Mucosa of rectum (tissue), 2 donors: ENCODE measurements at regions not wholly inside any gene's neighbourhood (a gene's known extent, or its start where the extent isn't known, plus 50 kb on each side); places are given as distances from the start of the nearest gene placed in this dataset.
A peak's percentile ranks its signal among the peaks of the same experiment; 100 is the strongest.

Source experiments
- H3K27ac ChIP-seq, 2 donors: one replicate each; pipeline ENCODE4 v1.7.0; 2013; ENCODE audit warnings: inconsistent platforms in 2 of 2, low read depth in 2 of 2, low read length in 2 of 2
- H3K27me3 ChIP-seq, 2 donors: one replicate each; pipeline ENCODE4 v1.7.0; 2013; ENCODE audit warnings: low read length in 2 of 2; ENCODE audit not compliant: control insufficient read depth in 2 of 2, insufficient read depth in 2 of 2
- H3K36me3 ChIP-seq, 2 donors: one replicate each; pipeline ENCODE4 v1.7.0; 2013; ENCODE audit warnings: low read length in 2 of 2; ENCODE audit not compliant: control insufficient read depth in 2 of 2, insufficient read depth in 2 of 2
- H3K4me1 ChIP-seq, 2 donors: one replicate each; pipeline ENCODE4 v1.7.0; 2013; ENCODE audit warnings: low read length in 2 of 2, mild to moderate bottlenecking in 1 of 2; ENCODE audit not compliant: control insufficient read depth in 2 of 2, insufficient read depth in 2 of 2
- H3K4me3 ChIP-seq, 2 donors: one replicate each; pipeline ENCODE4 v1.7.0; 2013; ENCODE audit warnings: low read length in 2 of 2
- H3K9ac ChIP-seq, 2 donors: one replicate each; pipeline ENCODE4 v1.7.0; 2013; ENCODE audit warnings: low read length in 2 of 2, low read depth in 1 of 2, mild to moderate bottlenecking in 1 of 2
- H3K9me3 ChIP-seq, 2 donors: one replicate each; pipeline ENCODE4 v1.7.0; 2013; ENCODE audit warnings: low read length in 2 of 2; ENCODE audit not compliant: control insufficient read depth in 2 of 2
- donor health status: healthy.
- donor health status: Normal muscosa, but diverticular disease.

DNA sequence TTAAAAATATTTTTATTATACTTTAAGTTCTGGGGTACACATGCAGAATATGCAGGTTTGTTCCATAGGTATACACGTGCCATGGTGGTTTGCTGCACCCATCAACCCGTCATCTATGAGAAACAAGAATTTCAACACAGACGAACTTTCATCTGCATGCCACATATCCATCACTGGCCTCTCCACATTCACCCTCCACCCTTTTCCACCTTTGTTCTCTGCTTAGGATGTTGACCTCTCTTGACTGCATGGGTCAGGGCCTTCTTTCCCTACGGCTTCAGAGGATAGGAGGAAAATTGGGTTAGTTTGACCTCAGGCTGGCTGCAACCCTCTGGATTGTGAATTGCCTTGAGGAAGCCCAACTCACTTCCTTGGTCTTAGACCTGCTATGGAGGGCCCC, 260.9 kb downstream of the MREG start:
- Histone ChIP-seq H3K4me1 (peaks cover 0 to 9% of the 10 kb centered on the region in 2 donors), H3K27ac (no peak overlapping the region), H3K9ac (no peak overlapping the region), H3K4me3 (no peak overlapping the region), H3K36me3 (no peaks in the 10 kb centered on the region), H3K9me3 (no peaks in the 10 kb centered on the region), H3K27me3 (no peaks in the 10 kb centered on the region)

DNA sequence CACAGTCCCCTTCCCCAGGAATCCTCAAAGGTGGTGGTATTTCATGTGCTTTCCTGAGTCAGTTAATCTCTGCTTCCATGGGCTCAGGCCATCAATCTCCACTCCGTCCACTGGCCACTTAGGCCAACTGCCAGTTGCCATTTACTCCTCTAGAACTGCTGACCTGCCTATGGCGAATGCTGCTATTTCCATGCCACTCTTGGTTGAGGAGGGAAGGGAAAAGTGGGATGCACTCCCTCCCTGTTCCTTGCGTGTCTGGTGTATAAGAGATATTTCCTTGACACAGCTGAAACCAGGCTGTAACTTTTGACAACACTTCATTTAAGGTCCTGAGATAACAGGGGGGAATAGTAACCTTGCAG, 261.5 kb downstream of the MREG start:
- no peaks in the 10 kb centered on the region for H3K36me3 ChIP-seq
- no peak overlapping the region for H3K4me3 ChIP-seq
- no peak overlapping the region for H3K9ac ChIP-seq
- H3K9me3 ChIP-seq: no peaks in the 10 kb centered on the region
- no peak overlapping the region for H3K27ac ChIP-seq
- peaks cover 0 to 9% of the 10 kb centered on the region in 2 donors for H3K4me1 ChIP-seq
- H3K27me3 ChIP-seq: no peaks in the 10 kb centered on the region

DNA sequence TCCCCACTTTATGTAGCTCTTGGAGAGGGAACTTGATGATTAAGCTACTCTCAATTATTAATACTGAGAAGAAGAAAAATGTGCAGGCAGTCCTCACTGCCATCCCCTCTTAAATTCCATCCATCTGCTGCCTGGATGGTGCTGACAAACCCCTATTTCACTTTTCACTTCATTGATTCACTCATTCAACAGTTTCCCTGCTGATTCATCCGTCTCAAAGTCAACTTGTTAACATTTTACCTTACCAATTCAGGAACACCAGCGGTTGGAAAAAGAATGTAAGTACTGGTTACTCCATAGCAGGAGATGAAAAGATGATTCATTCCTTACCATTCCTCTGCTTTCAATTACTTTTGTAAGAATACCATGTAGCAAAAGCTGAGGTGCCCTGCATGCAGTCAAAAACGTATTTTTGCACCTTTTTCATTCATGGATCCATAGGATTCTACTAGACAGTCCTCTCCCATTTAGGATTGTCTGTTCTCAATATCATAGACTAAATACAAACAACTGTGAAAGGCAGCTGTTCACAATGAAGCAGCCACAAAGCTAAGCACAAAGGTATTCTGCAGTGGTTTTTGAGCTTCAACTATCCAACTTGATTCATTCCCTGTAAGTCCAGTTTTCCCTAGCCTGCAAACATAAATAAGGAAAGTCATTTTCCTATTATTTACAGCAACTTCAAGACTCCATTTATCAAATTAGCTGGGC, 262.0 kb downstream of the MREG start:
- H3K4me3 ChIP-seq: no peak overlapping the region
- no peaks in the 10 kb centered on the region for H3K9me3 ChIP-seq
- no peaks in the 10 kb centered on the region for H3K36me3 ChIP-seq
- H3K27ac ChIP-seq: no peak overlapping the region
- peaks cover 0 to 9% of the 10 kb centered on the region in 2 donors for H3K4me1 ChIP-seq
- H3K27me3 ChIP-seq: no peaks in the 10 kb centered on the region
- H3K9ac ChIP-seq: no peak overlapping the region

DNA sequence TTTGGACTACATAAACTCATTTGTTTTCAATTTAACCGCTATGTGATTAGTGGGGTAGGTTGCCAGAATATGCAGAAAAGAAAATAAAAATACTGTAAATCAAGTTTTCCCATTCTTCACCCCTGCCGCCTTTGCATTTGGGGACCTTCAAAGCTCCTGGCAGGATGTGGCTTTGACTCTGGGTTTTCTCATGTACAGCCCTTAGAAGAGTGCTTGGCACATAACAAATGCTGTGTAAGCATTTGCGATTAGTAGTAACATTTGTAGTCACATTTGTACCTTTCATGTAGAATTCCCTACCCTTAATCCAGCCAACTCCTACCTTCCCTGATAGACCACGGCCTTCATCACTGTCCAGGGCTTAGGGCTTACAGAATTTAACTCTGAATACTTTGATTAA, 262.6 kb downstream of the MREG start:
- Histone ChIP-seq H3K4me3 (no peak overlapping the region), H3K4me1 (peaks cover 0 to 9% of the 10 kb centered on the region in 2 donors), H3K36me3 (no peaks in the 10 kb centered on the region), H3K9me3 (no peaks in the 10 kb centered on the region), H3K9ac (no peak overlapping the region), H3K27me3 (no peaks in the 10 kb centered on the region), H3K27ac (no peak overlapping the region)

DNA sequence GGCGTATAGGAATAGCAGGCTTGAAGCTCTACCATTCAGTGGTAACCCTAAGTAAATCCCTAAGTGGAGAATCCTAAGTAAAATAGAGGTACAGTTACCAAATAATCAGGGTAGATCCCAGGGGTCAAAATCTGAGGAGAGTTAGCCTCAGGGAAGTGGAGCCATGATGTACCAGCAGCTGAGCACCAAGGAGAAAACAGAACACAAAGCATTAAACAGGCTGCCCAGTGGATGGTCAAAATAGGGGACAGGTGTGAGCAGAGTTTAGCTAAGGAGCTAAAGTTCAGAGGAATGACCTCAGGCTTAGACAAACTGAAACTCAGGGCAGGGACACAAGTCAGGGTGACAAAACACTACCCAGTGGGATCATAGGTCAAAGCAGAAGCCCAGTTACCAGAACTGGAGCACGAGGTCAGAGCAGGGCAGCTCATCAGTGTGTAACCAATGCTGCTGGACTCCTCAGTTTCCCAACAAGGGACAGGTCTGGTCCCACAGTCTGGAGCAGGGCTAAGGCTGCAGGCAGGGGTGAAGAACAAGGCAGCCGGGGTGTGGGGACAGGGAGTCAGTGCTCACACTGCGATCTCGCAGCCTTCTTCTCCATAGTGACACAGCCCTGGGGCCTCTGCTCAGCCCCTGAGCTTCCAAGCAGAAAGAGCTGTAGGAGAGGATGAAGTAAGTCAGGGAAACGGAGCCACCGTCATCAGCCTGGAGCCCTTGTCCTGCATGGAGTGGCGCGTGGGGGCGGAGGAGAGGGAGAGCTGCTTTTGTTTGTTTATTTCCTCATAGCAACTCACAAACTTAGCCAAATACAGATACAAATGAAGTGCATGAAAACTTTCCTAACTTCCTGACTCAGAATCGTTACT, 264.0 kb downstream of the MREG start:
- H3K4me3 ChIP-seq: no peak overlapping the region
- H3K9me3 ChIP-seq: no peaks in the 10 kb centered on the region
- no peaks in the 10 kb centered on the region for H3K36me3 ChIP-seq
- no peak overlapping the region for H3K9ac ChIP-seq
- peaks cover 0 to 9% of the 10 kb centered on the region in 2 donors for H3K4me1 ChIP-seq
- no peaks in the 10 kb centered on the region for H3K27me3 ChIP-seq
- peak overlapping the region in 1 of 2 donors; percentile 1 for H3K27ac ChIP-seq

DNA sequence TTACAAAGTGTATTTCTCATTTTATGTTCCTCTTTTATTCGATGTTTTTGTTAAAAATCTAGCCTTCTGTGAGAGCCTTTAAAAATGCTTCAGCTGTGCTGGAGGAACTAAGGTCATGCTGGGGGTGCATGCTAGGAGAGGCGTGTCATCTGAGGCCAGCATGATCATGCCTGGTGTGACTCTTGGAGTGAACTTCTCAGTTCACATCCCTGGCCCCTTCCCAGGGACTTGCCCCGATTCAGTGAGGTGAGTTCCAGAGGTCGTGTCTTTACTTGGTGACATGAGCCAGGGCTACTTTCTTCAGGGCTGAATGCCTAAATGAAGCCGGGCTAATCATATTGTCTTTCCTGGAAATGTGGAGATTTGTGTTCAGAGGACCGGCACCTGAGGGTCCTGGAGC, 264.9 kb downstream of the MREG start:
- peaks cover 0 to 9% of the 10 kb centered on the region in 2 donors for H3K4me1 ChIP-seq
- H3K9me3 ChIP-seq: no peaks in the 10 kb centered on the region
- no peaks in the 10 kb centered on the region for H3K36me3 ChIP-seq
- no peaks in the 10 kb centered on the region for H3K27me3 ChIP-seq
- no peak overlapping the region for H3K9ac ChIP-seq
- peak overlapping the region; percentile 17 to 25 for H3K27ac ChIP-seq
- H3K4me3 ChIP-seq: no peak overlapping the region

DNA sequence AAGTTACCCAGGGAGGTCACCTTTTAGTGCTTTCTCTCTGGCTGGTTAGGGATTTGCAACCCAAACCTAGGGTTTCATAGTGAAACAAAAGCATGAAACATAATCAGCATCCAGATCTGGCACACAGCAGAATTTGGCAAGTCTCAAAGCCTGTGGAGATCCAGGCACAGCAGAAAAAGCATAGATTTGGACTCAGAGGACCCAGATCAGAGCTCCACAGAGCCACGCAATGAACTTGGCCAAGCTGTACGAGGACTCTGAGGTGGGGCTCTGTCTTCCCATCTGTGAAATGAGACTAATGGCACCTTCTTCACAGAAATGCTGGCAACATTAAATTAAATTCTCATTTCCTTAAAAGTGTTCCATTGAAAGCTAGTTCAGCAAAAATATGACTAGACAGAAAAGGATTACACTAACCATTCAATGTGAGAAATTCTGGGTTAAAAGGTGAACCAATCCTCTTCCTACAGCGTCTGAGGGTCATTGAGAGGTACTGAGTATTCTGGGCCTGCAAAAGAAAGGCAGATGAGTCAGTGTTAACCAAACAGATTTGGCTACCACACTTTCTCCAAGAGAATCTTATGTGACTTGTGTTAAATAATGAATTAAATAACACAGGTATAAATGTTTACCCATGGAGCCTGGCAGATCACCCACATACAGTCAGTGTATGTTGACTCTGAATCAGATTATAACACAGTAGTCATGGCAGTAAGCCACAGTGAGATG, 266.3 kb downstream of the MREG start:
- Histone ChIP-seq H3K27ac (no peak overlapping the region), H3K9ac (no peak overlapping the region), H3K36me3 (no peaks in the 10 kb centered on the region), H3K4me1 (peaks cover 0 to 9% of the 10 kb centered on the region in 2 donors), H3K9me3 (no peaks in the 10 kb centered on the region), H3K27me3 (no peaks in the 10 kb centered on the region), H3K4me3 (no peak overlapping the region)

DNA sequence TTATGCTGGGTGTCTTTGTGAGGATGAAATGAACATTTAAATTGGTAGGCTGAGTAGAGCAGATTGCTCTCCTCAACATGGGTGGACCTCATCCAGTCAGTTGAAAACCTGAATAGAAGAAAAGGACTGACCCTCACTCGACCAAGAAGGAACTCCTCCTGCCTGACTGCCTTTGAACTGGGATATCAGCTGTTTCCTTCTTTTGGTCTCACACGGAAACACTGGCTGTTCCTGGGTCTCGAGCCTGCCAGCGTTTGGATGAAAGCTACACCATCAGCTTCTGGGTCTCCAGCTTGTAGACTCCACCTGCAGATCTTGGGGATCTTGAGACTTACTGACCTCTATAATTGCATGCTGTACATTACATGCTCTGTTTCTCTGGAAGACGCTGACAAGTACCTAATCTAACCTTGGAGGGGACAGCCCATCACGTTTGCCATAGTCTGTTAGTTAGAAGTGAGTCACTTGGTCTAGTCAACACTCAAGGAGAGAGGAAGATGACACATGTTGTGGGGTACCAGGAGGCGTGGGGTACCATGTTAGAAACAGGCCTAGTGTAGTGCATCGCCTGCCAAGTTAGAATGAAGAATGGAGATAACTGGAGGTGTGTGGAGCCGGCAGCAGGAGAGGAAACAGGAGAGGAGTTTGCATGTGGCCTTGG, 267.0 kb downstream of the MREG start:
- H3K9ac ChIP-seq: no peak overlapping the region
- no peak overlapping the region for H3K27ac ChIP-seq
- H3K36me3 ChIP-seq: no peaks in the 10 kb centered on the region
- H3K27me3 ChIP-seq: no peaks in the 10 kb centered on the region
- peaks cover 0 to 9% of the 10 kb centered on the region in 2 donors for H3K4me1 ChIP-seq
- no peak overlapping the region for H3K4me3 ChIP-seq
- H3K9me3 ChIP-seq: no peaks in the 10 kb centered on the region

DNA sequence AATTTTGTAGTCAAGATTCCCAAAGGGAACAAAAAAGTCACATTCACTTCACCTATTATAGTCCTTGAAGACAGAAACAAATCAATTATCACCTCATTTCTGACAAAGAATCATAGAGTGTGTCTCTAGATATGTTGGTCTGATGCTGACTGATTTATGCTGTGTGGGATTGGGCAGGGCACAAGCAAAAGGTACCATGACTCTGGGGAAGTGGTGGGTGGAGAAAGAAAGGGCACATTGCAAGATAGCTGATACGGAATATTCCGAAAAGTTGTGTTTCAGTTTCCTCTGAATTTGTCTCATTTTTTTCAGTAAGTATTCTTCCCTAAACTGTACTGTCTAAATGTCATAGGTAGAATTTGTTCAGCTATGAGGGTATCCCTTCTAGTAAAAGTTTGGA, 268.0 kb downstream of the MREG start:
- H3K4me3 ChIP-seq: no peak overlapping the region
- peaks cover 0 to 9% of the 10 kb centered on the region in 2 donors for H3K4me1 ChIP-seq
- H3K27me3 ChIP-seq: no peaks in the 10 kb centered on the region
- H3K9me3 ChIP-seq: no peaks in the 10 kb centered on the region
- H3K9ac ChIP-seq: no peak overlapping the region
- H3K36me3 ChIP-seq: no peaks in the 10 kb centered on the region
- H3K27ac ChIP-seq: no peak overlapping the region
